BJ (cell line): ENCODE measurements at regions not wholly inside any gene's neighbourhood (a gene's known extent, or its start where the extent isn't known, plus 50 kb on each side); places are given as distances from the start of the nearest gene placed in this dataset.

Source experiments
- CTCF ChIA-PET: fragments of 350-600 bp; formaldehyde crosslinking; extraction: SDS; loops from one replicate; lab custom pipeline; 2021; ENCODE audit warnings: antibody characterized with exemption, inconsistent platforms; lab: Yijun Ruan, JAX
- POLR2A ChIA-PET: fragments of 300-600 bp; sonication (Branson Sonifier 250); formaldehyde crosslinking; extraction: SDS; loops from one replicate; lab custom pipeline; 2021; ENCODE audit warnings: antibody characterized with exemption; lab: Charles Lee
- DNase-seq: peaks from one replicate; pipeline ENCODE4 v3.0.0-alpha.2; 2011; ENCODE audit warnings: low read depth
- H3K27me3 ChIP-seq: 2 replicates; pipeline ENCODE4 v1.6.0; 2011; ENCODE audit warnings: low read length; ENCODE audit not compliant: control insufficient read depth, insufficient read depth
- H3K36me3 ChIP-seq: 2 replicates; pipeline ENCODE4 v1.5.1; 2011; ENCODE audit warnings: low read length; ENCODE audit not compliant: control insufficient read depth, insufficient read depth
- H3K4me3 ChIP-seq: 2 replicates; pipeline ENCODE4 v1.5.1; 2011; ENCODE audit warnings: low read depth, mild to moderate bottlenecking, control low read depth, low read length
- CTCF ChIP-seq: IDR thresholded peaks from 2 replicates; pipeline ENCODE4 v1.5.1; 2011; ENCODE audit warnings: low read depth, mild to moderate bottlenecking, control low read depth, inconsistent platforms, low read length, moderate library complexity; ENCODE audit not compliant: insufficient read depth

GRCh38 chr5:51095486-51095885 is 287.8 kb upstream of the ISL1 start:
- no peaks in the 10 kb centered on the region for H3K36me3 ChIP-seq
- CTCF ChIA-PET = no interaction called here
- TF ChIP-seq CTCF = no peak
- H3K4me3 ChIP-seq = no peak overlapping the region
- POLR2A ChIA-PET = no interaction called here
- DNase-seq = no peak
- H3K27me3 ChIP-seq = no peaks in the 10 kb centered on the region

- Histone ChIP-seq H3K36me3 (no peaks in the 10 kb centered on the region), H3K4me3 (no peak overlapping the region), H3K27me3 (no peaks in the 10 kb centered on the region)
- TF ChIP-seq CTCF = no peak
- ChIA-PET POLR2A (no interaction called here), CTCF (no interaction called here)
- DNase-seq = no peak
Measured at GRCh38 chr5:51096859-51097258, 286.4 kb upstream of the ISL1 start.

GRCh38 chr5:51099173-51099853 is 283.9 kb upstream of the ISL1 start:
- DNase-seq = no peak
- POLR2A ChIA-PET = no interaction called here
- H3K36me3 ChIP-seq = no peaks in the 10 kb centered on the region

GRCh38 chr5:51104556-51104955 is 278.7 kb upstream of the ISL1 start:
- ChIA-PET POLR2A (no interaction called here), CTCF (no interaction called here)
- H3K36me3 ChIP-seq = no peaks in the 10 kb centered on the region
- H3K27me3 ChIP-seq = no peaks in the 10 kb centered on the region
- TF ChIP-seq CTCF = no peak
- no peak for DNase-seq
- H3K4me3 ChIP-seq = no peak overlapping the region

More at GRCh38 chr5:51099173-51099853, 283.9 kb upstream of the ISL1 start:
- no peak for TF ChIP-seq CTCF
- Histone ChIP-seq H3K27me3 (no peaks in the 10 kb centered on the region), H3K4me3 (no peak overlapping the region)
- CTCF ChIA-PET = no interaction called here

GRCh38 chr5:51109786-51110410 is 273.4 kb upstream of the ISL1 start:
- POLR2A ChIA-PET = no interaction called here
- Histone ChIP-seq H3K36me3 (no peaks in the 10 kb centered on the region), H3K27me3 (no peaks in the 10 kb centered on the region), H3K4me3 (no peak overlapping the region)
- CTCF ChIA-PET = no interaction called here
- no peak for TF ChIP-seq CTCF
- no peak for DNase-seq
